ENCODE measurements at regions not wholly inside any gene's neighbourhood (a gene's known extent, or its start where the extent isn't known, plus 50 kb on each side); places are given as distances from the start of the nearest gene placed in this dataset.

- Histone ChIP-seq H3K27ac (no peak overlapping the region), H3K9ac (no peak overlapping the region), H4K20me1 (ENCODE audit: insufficient read depth) (no peaks in the 10 kb centered on the region), H2AFZ (ENCODE audit: low read depth) (no peak overlapping the region), H3K36me3 (ENCODE audit: insufficient read depth) (no peaks in the 10 kb centered on the region), H3K79me2 (ENCODE audit: insufficient read depth, low read depth) (no peaks in the 10 kb centered on the region), H3K4me3 (IDR thresholded peaks at IDR 0.05; ENCODE audit: insufficient read depth, low read depth, low read length) (no peak overlapping the region), H3K4me2 (no peak overlapping the region), H3K27me3 (ENCODE audit: insufficient read depth, low read depth) (no peaks in the 10 kb centered on the region), H3K4me1 (ENCODE audit: low read depth, poor library complexity, severe bottlenecking) (no peaks in the 10 kb centered on the region)
- TF ChIP-seq CTCF (conservative IDR thresholded peaks at IDR 0.05; ENCODE audit: low read depth, low read length): no peak
Observed at GRCh38 chr13:72198967-72199560, 332.1 kb upstream of the DACH1 start.

GRCh38 chr13:72198042-72198441 is 331.0 kb upstream of the DACH1 start:
- Histone ChIP-seq H3K4me2 (no peak overlapping the region), H3K4me3 (IDR thresholded peaks at IDR 0.05; ENCODE audit: insufficient read depth, low read depth, low read length) (no peak overlapping the region), H4K20me1 (ENCODE audit: insufficient read depth) (no peaks in the 10 kb centered on the region), H3K36me3 (ENCODE audit: insufficient read depth) (no peaks in the 10 kb centered on the region), H3K27ac (no peak overlapping the region), H3K27me3 (ENCODE audit: insufficient read depth, low read depth) (no peaks in the 10 kb centered on the region), H3K79me2 (ENCODE audit: insufficient read depth, low read depth) (no peaks in the 10 kb centered on the region), H2AFZ (ENCODE audit: low read depth) (no peak overlapping the region), H3K4me1 (ENCODE audit: low read depth, poor library complexity, severe bottlenecking) (no peaks in the 10 kb centered on the region), H3K9ac (no peak overlapping the region)
- TF ChIP-seq CTCF (conservative IDR thresholded peaks at IDR 0.05; ENCODE audit: low read depth, low read length): no peak

- Histone ChIP-seq H3K79me2 (ENCODE audit: insufficient read depth, low read depth) (no peaks in the 10 kb centered on the region), H3K4me2 (no peak overlapping the region), H3K27ac (no peak overlapping the region), H3K4me3 (IDR thresholded peaks at IDR 0.05; ENCODE audit: insufficient read depth, low read depth, low read length) (no peak overlapping the region), H3K4me1 (ENCODE audit: low read depth, poor library complexity, severe bottlenecking) (no peaks in the 10 kb centered on the region), H3K9ac (no peak overlapping the region), H3K36me3 (ENCODE audit: insufficient read depth) (no peaks in the 10 kb centered on the region), H3K27me3 (ENCODE audit: insufficient read depth, low read depth) (no peaks in the 10 kb centered on the region), H2AFZ (ENCODE audit: low read depth) (no peak overlapping the region), H4K20me1 (ENCODE audit: insufficient read depth) (no peaks in the 10 kb centered on the region)
- no peak for TF ChIP-seq CTCF (conservative IDR thresholded peaks at IDR 0.05; ENCODE audit: low read depth, low read length)
Observed at GRCh38 chr13:72195044-72195704, 328.2 kb upstream of the DACH1 start.

- Histone ChIP-seq H3K4me2 (no peak overlapping the region), H3K27me3 (ENCODE audit: insufficient read depth, low read depth) (no peaks in the 10 kb centered on the region), H3K79me2 (ENCODE audit: insufficient read depth, low read depth) (no peaks in the 10 kb centered on the region), H3K4me3 (IDR thresholded peaks at IDR 0.05; ENCODE audit: insufficient read depth, low read depth, low read length) (no peak overlapping the region), H2AFZ (ENCODE audit: low read depth) (no peak overlapping the region), H3K4me1 (ENCODE audit: low read depth, poor library complexity, severe bottlenecking) (no peaks in the 10 kb centered on the region), H3K9ac (no peak overlapping the region), H3K27ac (no peak overlapping the region), H3K36me3 (ENCODE audit: insufficient read depth) (no peaks in the 10 kb centered on the region), H4K20me1 (ENCODE audit: insufficient read depth) (no peaks in the 10 kb centered on the region)
- TF ChIP-seq CTCF (conservative IDR thresholded peaks at IDR 0.05; ENCODE audit: low read depth, low read length): no peak
Observed at GRCh38 chr13:72194523-72194922, 327.5 kb upstream of the DACH1 start.
